H9 (cell line): ENCODE measurements at regions not wholly inside any gene's neighbourhood (a gene's known extent, or its start where the extent isn't known, plus 50 kb on each side); places are given as distances from the start of the nearest gene placed in this dataset.

Experiments used
- DNase-seq: peaks from one replicate; pipeline ENCODE4 v3.0.0-alpha.2; 2017
- H2AFZ ChIP-seq: one replicate; pipeline ENCODE4 v1.6.1; 2013; ENCODE audit warnings: mild to moderate bottlenecking, low read length, control low read depth, moderate library complexity
- H2AK5ac ChIP-seq: 2 replicates; pipeline ENCODE4 v1.6.1; 2013; ENCODE audit warnings: low read length, control low read depth, mixed read lengths; ENCODE audit not compliant: insufficient read length
- H2BK120ac ChIP-seq: one replicate; pipeline ENCODE4 v1.6.1; 2013; ENCODE audit warnings: low read depth, mild to moderate bottlenecking, low read length, control low read depth, inconsistent platforms; ENCODE audit not compliant: poor library complexity, severe bottlenecking
- H2BK12ac ChIP-seq: 2 replicates; pipeline ENCODE4 v1.6.1; 2013; ENCODE audit warnings: low read length, control low read depth, mixed read lengths, low read depth; ENCODE audit not compliant: insufficient read length
- H2BK15ac ChIP-seq: 2 replicates; pipeline ENCODE4 v1.6.1; 2013; ENCODE audit warnings: low read depth, low read length, control low read depth
- H2BK20ac ChIP-seq: one replicate; pipeline ENCODE4 v1.6.1; 2013; ENCODE audit warnings: low read depth, mild to moderate bottlenecking, low read length, control low read depth, inconsistent platforms; ENCODE audit not compliant: poor library complexity, severe bottlenecking
- H2BK5ac ChIP-seq: 2 replicates; pipeline ENCODE4 v1.6.1; 2013; ENCODE audit warnings: low read length, control low read depth, mixed read lengths; ENCODE audit not compliant: insufficient read length
- H3K14ac ChIP-seq: 2 replicates; pipeline ENCODE4 v1.6.1; 2013; ENCODE audit warnings: low read length, control low read depth; ENCODE audit not compliant: insufficient read depth
- H3K18ac ChIP-seq: 2 replicates; pipeline ENCODE4 v1.6.1; 2013; ENCODE audit warnings: low read depth, mild to moderate bottlenecking, mixed read lengths, low read length, control low read depth; ENCODE audit not compliant: insufficient read length
- H3K23ac ChIP-seq: 2 replicates; pipeline ENCODE4 v1.6.1; 2013; ENCODE audit warnings: low read length, control low read depth, mixed read lengths, low read depth; ENCODE audit not compliant: insufficient read length
- H3K23me2 ChIP-seq: 2 replicates; pipeline ENCODE4 v1.6.1; 2013; ENCODE audit warnings: low read depth, mild to moderate bottlenecking, mixed read lengths, low read length, control low read depth; ENCODE audit not compliant: insufficient read length, poor library complexity, severe bottlenecking
- H3K27ac ChIP-seq: 2 replicates; pipeline ENCODE4 v1.5.1; 2013; ENCODE audit warnings: low read length, control low read depth, mixed read lengths, low read depth; ENCODE audit not compliant: insufficient read length
- H3K27me3 ChIP-seq: 2 replicates; pipeline ENCODE4 v1.6.1; 2013; ENCODE audit warnings: low read length, control low read depth, inconsistent platforms; ENCODE audit not compliant: insufficient read depth
- H3K4ac ChIP-seq: 2 replicates; pipeline ENCODE4 v1.6.1; 2013; ENCODE audit warnings: low read depth, mild to moderate bottlenecking, control low read depth, inconsistent platforms, low read length, moderate library complexity
- H3K4me1 ChIP-seq: 2 replicates; pipeline ENCODE4 v1.6.1; 2013; ENCODE audit warnings: low read length, control low read depth, inconsistent platforms; ENCODE audit not compliant: insufficient read depth
- H3K4me2 ChIP-seq: 2 replicates; pipeline ENCODE4 v1.6.1; 2013; ENCODE audit warnings: low read length, control low read depth, mixed read lengths; ENCODE audit not compliant: insufficient read length, insufficient read depth
- H3K56ac ChIP-seq: 2 replicates; pipeline ENCODE4 v1.6.1; 2013; ENCODE audit warnings: low read depth, mild to moderate bottlenecking, mixed read lengths, low read length, control low read depth; ENCODE audit not compliant: insufficient read length
- H3K79me1 ChIP-seq: 2 replicates; pipeline ENCODE4 v1.6.1; 2013; ENCODE audit warnings: low read depth, mild to moderate bottlenecking, moderate library complexity, low read length, control low read depth, inconsistent platforms; ENCODE audit not compliant: insufficient read depth, poor library complexity, severe bottlenecking
- H3K79me2 ChIP-seq: 2 replicates; pipeline ENCODE4 v1.6.1; 2013; ENCODE audit warnings: low read length, control low read depth, inconsistent platforms; ENCODE audit not compliant: insufficient read depth
- H3K9ac ChIP-seq: 2 replicates; pipeline ENCODE4 v1.6.1; 2013; ENCODE audit warnings: low read length, control low read depth, mixed read lengths; ENCODE audit not compliant: insufficient read length; ENCODE audit errors: extremely low read depth
- H3K9me3 ChIP-seq: one replicate; pipeline ENCODE4 v1.6.1; 2013; ENCODE audit warnings: low read depth, low read length, inconsistent platforms; ENCODE audit not compliant: control insufficient read depth
- H3T11ph ChIP-seq: one replicate; pipeline ENCODE4 v1.6.1; 2013; ENCODE audit warnings: mild to moderate bottlenecking, low read length, control low read depth, inconsistent platforms
- H4K20me1 ChIP-seq: one replicate; pipeline ENCODE4 v1.6.1; 2013; ENCODE audit not compliant: control insufficient read depth, insufficient read length, insufficient read depth
- H4K5ac ChIP-seq: 2 replicates; pipeline ENCODE4 v1.6.1; 2013; ENCODE audit warnings: low read depth, mild to moderate bottlenecking, mixed read lengths, low read length, control low read depth; ENCODE audit not compliant: insufficient read length
- H4K8ac ChIP-seq: replicated peaks from 2 replicates; pipeline ENCODE4 v1.6.1; 2013; ENCODE audit warnings: low read length, control low read depth, mixed read lengths, low read depth; ENCODE audit not compliant: insufficient read length
- H4K91ac ChIP-seq: 2 replicates; pipeline ENCODE4 v1.6.1; 2013; ENCODE audit warnings: low read depth, mild to moderate bottlenecking, moderate library complexity, mixed read lengths, low read length, control low read depth; ENCODE audit not compliant: insufficient read length
- H3K27ac Mint-ChIP-seq, 3 experiments: 2 replicates in 2 of 3; 3 replicates in 1 of 3; pipeline ENCODE4 v1.8.0; 2020 to 2021; ENCODE audit warnings: mixed read lengths in 3 of 3, mild to moderate bottlenecking in 1 of 3, moderate library complexity in 1 of 3
- H3K27me3 Mint-ChIP-seq: 2 replicates; pipeline ENCODE4 v1.8.0; 2021; ENCODE audit warnings: low read depth, mild to moderate bottlenecking, moderate library complexity, mixed read lengths
- H3K36me3 Mint-ChIP-seq, 3 experiments: 2 replicates in 2 of 3; 3 replicates in 1 of 3; pipeline ENCODE4 v1.8.0; 2020 to 2021; ENCODE audit warnings: low read depth in 3 of 3, mixed read lengths in 3 of 3; ENCODE audit not compliant: insufficient read depth in 1 of 3
- H3K4me1 Mint-ChIP-seq, 2 experiments: 2 replicates each; pipeline ENCODE4 v1.8.0; 2020; ENCODE audit warnings: mixed read lengths in 2 of 2
- H3K4me3 Mint-ChIP-seq, 2 experiments: 2 replicates in 1 of 2; 3 replicates in 1 of 2; pipeline ENCODE4 v1.8.0; 2020 to 2021; ENCODE audit warnings: mild to moderate bottlenecking in 2 of 2, mixed read lengths in 2 of 2, moderate library complexity in 1 of 2
- H3K9me3 Mint-ChIP-seq, 2 experiments: 2 replicates in 1 of 2; 3 replicates in 1 of 2; pipeline ENCODE4 v1.8.0; 2020; ENCODE audit warnings: mild to moderate bottlenecking in 2 of 2, mixed read lengths in 2 of 2, moderate library complexity in 1 of 2
- TF ChIP-seq, protein P1 (sequence below): fragments of 200-600 bp; sonication (generic); conservative IDR thresholded peaks from 3 replicates; pipeline ENCODE4 v1.8.0; 2021; ENCODE audit warnings: antibody characterized with exemption, mild to moderate bottlenecking

DNA sequence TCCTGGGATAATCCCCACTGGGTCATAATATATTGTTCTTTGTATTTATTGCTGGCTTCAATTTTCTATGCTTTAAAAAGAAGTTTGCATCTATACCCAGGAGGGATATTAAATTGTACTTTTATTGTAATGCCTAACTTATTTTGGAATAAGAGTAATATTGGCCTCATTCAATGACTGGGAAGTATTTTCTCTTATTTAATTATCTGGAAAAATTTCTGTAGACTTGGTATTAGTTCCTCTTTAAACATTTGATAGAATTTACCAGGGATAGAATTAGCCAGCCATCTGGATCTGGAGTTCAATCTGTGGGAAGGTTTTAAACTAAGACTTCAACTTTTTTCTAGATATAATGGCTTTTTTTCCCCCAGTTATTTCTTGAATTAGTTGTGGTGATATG lies 115.2 kb upstream of the ZNF32 start:
- no peaks in the 10 kb centered on the region for H3K23me2 ChIP-seq
- H3K4me2 ChIP-seq, result no peak overlapping the region
- no peak overlapping the region for H2BK15ac ChIP-seq
- DNase-seq, result no peak
- no peak overlapping the region for H3K23ac ChIP-seq
- H3K18ac ChIP-seq, result no peak overlapping the region
- no peak overlapping the region for H4K5ac ChIP-seq
- no peak overlapping the region for H2AFZ ChIP-seq
- Mint-ChIP-seq H3K4me1 (no peaks in the 10 kb centered on the region), H3K27me3 (peaks cover 7% of the 10 kb centered on the region), H3K4me3 (no peak overlapping the region), H3K27ac (no peak overlapping the region), H3K9me3 (peaks cover 0 to 6% of the 10 kb centered on the region in 2 experiments; a peak in 3 of 5 replicates), H3K36me3 (no peaks in the 10 kb centered on the region)
- H3K56ac ChIP-seq, result no peak overlapping the region
- H3T11ph ChIP-seq, result no peak overlapping the region
- no peak overlapping the region for H2AK5ac ChIP-seq
- no peaks in the 10 kb centered on the region for H3K27me3 ChIP-seq
- H3K79me1 ChIP-seq, result no peaks in the 10 kb centered on the region
- H2BK5ac ChIP-seq, result no peak overlapping the region
- no peak overlapping the region for H4K91ac ChIP-seq
- no peaks in the 10 kb centered on the region for H4K20me1 ChIP-seq
- no peaks in the 10 kb centered on the region for H3K4me1 ChIP-seq
- no peaks in the 10 kb centered on the region for H3K79me2 ChIP-seq
- H4K8ac ChIP-seq, result no peak overlapping the region
- TF ChIP-seq, protein P1, sequence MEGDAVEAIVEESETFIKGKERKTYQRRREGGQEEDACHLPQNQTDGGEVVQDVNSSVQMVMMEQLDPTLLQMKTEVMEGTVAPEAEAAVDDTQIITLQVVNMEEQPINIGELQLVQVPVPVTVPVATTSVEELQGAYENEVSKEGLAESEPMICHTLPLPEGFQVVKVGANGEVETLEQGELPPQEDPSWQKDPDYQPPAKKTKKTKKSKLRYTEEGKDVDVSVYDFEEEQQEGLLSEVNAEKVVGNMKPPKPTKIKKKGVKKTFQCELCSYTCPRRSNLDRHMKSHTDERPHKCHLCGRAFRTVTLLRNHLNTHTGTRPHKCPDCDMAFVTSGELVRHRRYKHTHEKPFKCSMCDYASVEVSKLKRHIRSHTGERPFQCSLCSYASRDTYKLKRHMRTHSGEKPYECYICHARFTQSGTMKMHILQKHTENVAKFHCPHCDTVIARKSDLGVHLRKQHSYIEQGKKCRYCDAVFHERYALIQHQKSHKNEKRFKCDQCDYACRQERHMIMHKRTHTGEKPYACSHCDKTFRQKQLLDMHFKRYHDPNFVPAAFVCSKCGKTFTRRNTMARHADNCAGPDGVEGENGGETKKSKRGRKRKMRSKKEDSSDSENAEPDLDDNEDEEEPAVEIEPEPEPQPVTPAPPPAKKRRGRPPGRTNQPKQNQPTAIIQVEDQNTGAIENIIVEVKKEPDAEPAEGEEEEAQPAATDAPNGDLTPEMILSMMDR, result no peak
- H3K9ac ChIP-seq, result no peak overlapping the region
- H2BK20ac ChIP-seq, result no peak overlapping the region
- no peak overlapping the region for H2BK120ac ChIP-seq
- no peak overlapping the region for H3K27ac ChIP-seq
- H3K9me3 ChIP-seq, result no peaks in the 10 kb centered on the region
- no peak overlapping the region for H3K4ac ChIP-seq
- no peak overlapping the region for H3K14ac ChIP-seq
- H2BK12ac ChIP-seq, result no peak overlapping the region
